Suprapubic skin (tissue), 4 donors: ENCODE measurements at regions not wholly inside any gene's neighbourhood (a gene's known extent, or its start where the extent isn't known, plus 50 kb on each side); places are given as distances from the start of the nearest gene placed in this dataset.

Experiments
- DNase-seq, 2 donors: peaks; one replicate each; pipeline ENCODE4 v3.0.0-alpha.2; 2019; ENCODE audit warnings: low spot score in 2 of 2
- H3K27ac ChIP-seq: fragments of 200-600 bp; sonication (generic); one replicate; pipeline ENCODE4 v1.5.1; 2019
- H3K27me3 ChIP-seq: fragments of 200-600 bp; sonication (generic); one replicate; pipeline ENCODE4 v1.5.1; 2019
- H3K36me3 ChIP-seq: fragments of 200-600 bp; sonication (generic); one replicate; pipeline ENCODE4 v1.5.1; 2019
- H3K4me1 ChIP-seq: fragments of 200-600 bp; sonication (generic); one replicate; pipeline ENCODE4 v1.5.1; 2019
- H3K4me3 ChIP-seq: fragments of 200-600 bp; sonication (generic); one replicate; pipeline ENCODE4 v1.5.1; 2019; ENCODE audit warnings: mild to moderate bottlenecking
- H3K9me3 ChIP-seq: fragments of 200-600 bp; sonication (generic); one replicate; pipeline ENCODE4 v1.5.1; 2019
- EP300 ChIP-seq: sonication (generic); formaldehyde crosslinking; IDR thresholded peaks from one replicate; pipeline ENCODE4 v1.6.1; 2017; ENCODE audit warnings: antibody characterized with exemption
- POLR2A ChIP-seq, 2 donors: fragments of 450-650 bp; IDR thresholded peaks; one replicate each; pipeline ENCODE4 v1.6.1; 2017; ENCODE audit warnings: antibody characterized with exemption in 2 of 2, mild to moderate bottlenecking in 2 of 2, moderate library complexity in 2 of 2
- POLR2AphosphoS5 ChIP-seq, 3 donors: sonication (generic); formaldehyde crosslinking; IDR thresholded peaks; one replicate each; pipeline ENCODE4 v1.6.1; 2017; ENCODE audit warnings: antibody characterized with exemption in 3 of 3
- WGBS: methylation state at CpG from one replicate; pipeline ENCODE4 v1.1.5; 2018; 5-methylcytosine and 5-hydroxymethylcytosine counted together
- TF ChIP-seq, protein P1 (sequence below), 2 donors: fragments of 200-600 bp in 1 of 2; fragments of 450-650 bp in 1 of 2; sonication (generic) in 1 of 2; IDR thresholded peaks; one replicate each; pipeline ENCODE4 v1.5.1; 2016 to 2019; ENCODE audit warnings: antibody characterized with exemption in 2 of 2, mild to moderate bottlenecking in 1 of 2, moderate library complexity in 1 of 2

DNA sequence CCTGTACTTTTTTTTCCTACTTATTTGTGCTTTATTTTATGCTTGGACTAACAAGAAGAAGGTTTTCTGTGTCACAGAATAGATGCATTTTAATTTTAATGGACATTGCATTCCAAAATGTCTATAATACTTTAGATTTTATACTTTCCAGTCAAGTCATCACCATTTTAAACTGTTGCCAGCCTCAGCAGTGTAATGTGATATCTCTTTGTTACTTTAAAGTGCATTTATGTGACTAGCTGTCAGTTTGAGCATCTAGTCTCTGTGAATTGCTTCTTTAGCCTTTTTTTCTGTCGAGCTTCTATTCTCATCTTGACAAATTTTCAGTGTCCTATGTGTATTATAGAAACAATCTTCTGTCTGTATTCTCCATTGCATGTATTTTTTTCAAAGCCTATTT is 511.4 kb upstream of the CBLB start:
- TF ChIP-seq, protein P1, sequence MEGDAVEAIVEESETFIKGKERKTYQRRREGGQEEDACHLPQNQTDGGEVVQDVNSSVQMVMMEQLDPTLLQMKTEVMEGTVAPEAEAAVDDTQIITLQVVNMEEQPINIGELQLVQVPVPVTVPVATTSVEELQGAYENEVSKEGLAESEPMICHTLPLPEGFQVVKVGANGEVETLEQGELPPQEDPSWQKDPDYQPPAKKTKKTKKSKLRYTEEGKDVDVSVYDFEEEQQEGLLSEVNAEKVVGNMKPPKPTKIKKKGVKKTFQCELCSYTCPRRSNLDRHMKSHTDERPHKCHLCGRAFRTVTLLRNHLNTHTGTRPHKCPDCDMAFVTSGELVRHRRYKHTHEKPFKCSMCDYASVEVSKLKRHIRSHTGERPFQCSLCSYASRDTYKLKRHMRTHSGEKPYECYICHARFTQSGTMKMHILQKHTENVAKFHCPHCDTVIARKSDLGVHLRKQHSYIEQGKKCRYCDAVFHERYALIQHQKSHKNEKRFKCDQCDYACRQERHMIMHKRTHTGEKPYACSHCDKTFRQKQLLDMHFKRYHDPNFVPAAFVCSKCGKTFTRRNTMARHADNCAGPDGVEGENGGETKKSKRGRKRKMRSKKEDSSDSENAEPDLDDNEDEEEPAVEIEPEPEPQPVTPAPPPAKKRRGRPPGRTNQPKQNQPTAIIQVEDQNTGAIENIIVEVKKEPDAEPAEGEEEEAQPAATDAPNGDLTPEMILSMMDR (IDR thresholded peaks at IDR 0.05) = no peak
- TF ChIP-seq POLR2AphosphoS5 (IDR thresholded peaks at IDR 0.05) = no peak
- no peak for TF ChIP-seq EP300
- TF ChIP-seq POLR2A (IDR thresholded peaks at IDR 0.05) = no peak
- 90% methylated on average over 1 of the region's 1 CpG for WGBS

DNA sequence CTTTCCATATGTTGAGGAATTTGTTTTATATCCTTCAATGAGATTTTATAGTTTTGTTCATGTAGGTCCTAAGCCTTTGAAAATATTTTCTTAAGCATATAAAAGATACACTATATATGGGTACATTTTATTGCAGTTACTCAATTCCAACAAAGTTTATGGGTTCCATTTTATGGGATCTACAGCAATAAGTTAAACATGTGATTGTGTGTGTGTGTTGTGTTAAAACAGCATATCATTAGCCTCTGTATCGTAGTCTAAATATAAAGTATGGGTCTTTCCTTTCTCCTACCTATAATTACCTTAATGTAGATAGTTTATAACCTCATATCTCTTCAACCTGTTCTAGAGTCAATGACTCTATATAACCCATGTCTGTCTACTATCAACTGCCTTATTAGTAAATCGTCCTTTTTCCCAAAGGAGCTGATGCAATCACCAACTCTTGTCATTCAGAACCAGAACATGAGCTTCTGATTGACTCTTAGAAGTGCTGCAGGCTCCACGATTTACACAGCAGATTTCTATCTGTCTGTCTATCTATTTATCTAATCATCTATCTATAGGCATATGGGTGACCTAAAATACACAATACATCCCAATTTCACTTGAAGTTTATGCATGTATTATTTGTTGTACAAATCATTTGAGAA is 512.6 kb upstream of the CBLB start:
- WGBS = 87% methylated on average over 3 of the region's 3 CpGs

More for the DNA sequence above, 511.4 kb upstream of the CBLB start:
- no peaks in the 10 kb centered on the region for H3K27me3 ChIP-seq
- H3K36me3 ChIP-seq = no peaks in the 10 kb centered on the region
- no peaks in the 10 kb centered on the region for H3K9me3 ChIP-seq
- no peaks in the 10 kb centered on the region for H3K4me1 ChIP-seq
- DNase-seq = no peak
- no peak overlapping the region for H3K4me3 ChIP-seq
- no peak overlapping the region for H3K27ac ChIP-seq

DNA sequence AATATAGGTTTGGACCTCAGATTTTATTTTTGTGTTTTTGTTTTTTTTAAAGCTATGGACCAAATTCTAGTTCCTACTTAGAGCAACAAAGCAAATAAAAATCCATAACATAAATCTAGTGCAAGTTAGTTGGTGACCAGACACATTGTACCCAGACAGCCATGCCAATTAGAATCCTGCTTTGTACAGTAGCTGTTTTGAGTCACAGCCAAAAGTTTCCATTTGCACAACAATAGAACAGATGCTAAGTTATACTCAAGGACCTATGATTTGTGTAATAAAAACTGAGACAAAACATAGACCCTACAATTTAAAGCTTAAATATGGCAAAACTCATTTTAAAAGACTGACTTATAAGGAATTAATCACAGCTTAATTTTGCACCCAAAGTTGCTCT is 513.1 kb upstream of the CBLB start:
- Histone ChIP-seq H3K4me1 (no peaks in the 10 kb centered on the region), H3K27ac (no peak overlapping the region), H3K36me3 (no peaks in the 10 kb centered on the region), H3K9me3 (no peaks in the 10 kb centered on the region), H3K4me3 (no peak overlapping the region), H3K27me3 (no peaks in the 10 kb centered on the region)
- TF ChIP-seq, protein P1 (IDR thresholded peaks at IDR 0.05) = no peak
- no peak for TF ChIP-seq POLR2AphosphoS5 (IDR thresholded peaks at IDR 0.05)
- TF ChIP-seq POLR2A (IDR thresholded peaks at IDR 0.05) = no peak
- TF ChIP-seq EP300 = no peak
- DNase-seq = no peak

More for the DNA sequence above, 512.6 kb upstream of the CBLB start:
- Histone ChIP-seq H3K27me3 (no peaks in the 10 kb centered on the region), H3K27ac (no peak overlapping the region), H3K36me3 (no peaks in the 10 kb centered on the region), H3K9me3 (no peaks in the 10 kb centered on the region), H3K4me1 (no peaks in the 10 kb centered on the region), H3K4me3 (no peak overlapping the region)
- no peak for DNase-seq
- TF ChIP-seq POLR2A (IDR thresholded peaks at IDR 0.05) = no peak
- no peak for TF ChIP-seq POLR2AphosphoS5 (IDR thresholded peaks at IDR 0.05)
- TF ChIP-seq EP300 = no peak
- TF ChIP-seq, protein P1 (IDR thresholded peaks at IDR 0.05) = no peak

DNA sequence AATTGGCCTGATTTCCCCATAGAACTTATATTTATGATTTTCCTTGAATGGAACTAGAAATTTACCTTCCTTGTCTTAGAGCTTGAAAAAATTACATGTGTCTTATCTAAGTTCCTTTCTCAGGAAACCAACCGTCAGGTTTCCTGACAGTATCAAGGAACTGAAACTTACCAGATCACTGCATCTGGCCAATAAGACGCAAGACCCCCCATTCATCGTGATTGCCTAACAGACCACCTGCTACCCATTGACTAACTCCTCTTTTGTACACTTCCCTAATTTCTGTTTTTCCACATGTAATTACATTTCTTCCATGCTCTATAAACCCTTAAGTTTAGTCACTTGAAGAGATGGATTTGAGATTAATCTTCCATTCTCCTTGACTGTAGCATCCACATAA is 517.2 kb upstream of the CBLB start:
- Histone ChIP-seq H3K4me3 (no peak overlapping the region), H3K9me3 (no peaks in the 10 kb centered on the region), H3K4me1 (no peaks in the 10 kb centered on the region), H3K27ac (no peak overlapping the region), H3K36me3 (no peaks in the 10 kb centered on the region), H3K27me3 (no peaks in the 10 kb centered on the region)
- no peak for DNase-seq
- TF ChIP-seq POLR2AphosphoS5 (IDR thresholded peaks at IDR 0.05) (no peak), EP300 (no peak), POLR2A (IDR thresholded peaks at IDR 0.05) (no peak)
- TF ChIP-seq, protein P1 (IDR thresholded peaks at IDR 0.05) = no peak
- 83% methylated on average over 3 of the region's 3 CpGs for WGBS

DNA sequence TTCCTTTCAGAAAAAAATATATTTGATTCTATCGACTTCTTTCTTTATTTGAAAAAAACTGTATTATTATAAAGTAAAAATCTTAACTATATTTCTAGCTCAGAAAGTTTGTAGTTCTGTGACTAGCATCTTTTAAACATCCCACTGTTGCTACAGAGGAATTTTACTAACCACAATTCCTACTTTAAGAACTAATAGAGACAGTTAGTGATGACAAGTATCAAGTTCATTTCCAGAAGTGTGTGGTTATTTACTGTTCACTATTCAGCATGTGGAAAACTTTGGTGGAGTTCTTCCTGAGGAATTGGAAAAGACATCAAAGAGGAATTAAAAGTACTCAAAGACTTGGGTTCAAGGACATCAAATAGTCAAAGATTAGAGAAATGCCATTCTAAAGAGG is 524.1 kb upstream of the CBLB start:
- H3K27ac ChIP-seq = no peak overlapping the region
- 67% methylated on average over 1 of the region's 1 CpG for WGBS
- no peak overlapping the region for H3K4me3 ChIP-seq
- no peaks in the 10 kb centered on the region for H3K4me1 ChIP-seq
- TF ChIP-seq, protein P1 (IDR thresholded peaks at IDR 0.05) = no peak
- TF ChIP-seq POLR2A (IDR thresholded peaks at IDR 0.05) (no peak), POLR2AphosphoS5 (IDR thresholded peaks at IDR 0.05) (no peak), EP300 (no peak)
- no peak for DNase-seq
- H3K36me3 ChIP-seq = no peaks in the 10 kb centered on the region
- H3K9me3 ChIP-seq = no peaks in the 10 kb centered on the region
- H3K27me3 ChIP-seq = no peaks in the 10 kb centered on the region
